Tongue (tissue), 1 donor: ENCODE measurements at regions not wholly inside any gene's neighbourhood (a gene's known extent, or its start where the extent isn't known, plus 50 kb on each side); places are given as distances from the start of the nearest gene placed in this dataset.

ENCODE experiments used
- DNase-seq: peaks from one replicate; pipeline ENCODE4 v3.0.0-alpha.2; 2015

DNA sequence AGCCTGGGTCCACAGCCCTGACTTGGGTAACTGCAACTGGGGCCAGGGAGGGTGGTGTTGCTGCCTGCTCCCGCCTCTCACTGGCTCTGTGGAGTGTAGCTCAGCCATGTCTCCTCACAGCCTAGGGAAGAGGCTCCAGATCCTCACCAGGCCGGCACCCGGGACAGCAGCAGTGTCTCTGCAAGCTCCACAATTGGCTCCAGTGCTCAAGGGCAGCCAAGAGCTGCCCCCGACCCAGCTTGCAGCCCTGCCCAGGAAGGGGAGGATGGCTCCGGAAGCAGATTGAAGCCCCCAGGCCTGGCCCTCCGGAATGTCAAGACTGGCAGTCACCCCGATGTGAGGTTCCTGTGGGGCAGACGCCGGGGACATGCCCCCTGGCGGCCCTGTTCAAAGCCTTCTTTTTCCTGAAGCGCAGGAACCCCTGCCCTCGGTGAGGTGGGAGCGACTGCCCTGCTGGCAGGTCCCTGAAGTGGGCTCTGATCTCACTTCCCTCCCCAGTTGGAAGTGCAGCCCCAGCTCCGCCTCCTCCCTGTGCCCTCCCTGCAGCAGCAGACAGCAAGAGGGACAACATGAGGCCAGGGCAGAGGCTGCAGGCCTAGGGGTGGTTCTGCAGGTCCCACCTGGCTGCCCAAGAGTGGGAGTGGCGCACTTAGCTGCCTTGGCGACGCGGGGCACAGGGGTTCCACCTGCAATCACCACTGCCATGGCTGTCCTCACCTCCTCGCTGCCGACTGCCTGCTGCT lies 816.2 kb upstream of the LUZP2 start:
- DNase-seq, result no peak

DNA sequence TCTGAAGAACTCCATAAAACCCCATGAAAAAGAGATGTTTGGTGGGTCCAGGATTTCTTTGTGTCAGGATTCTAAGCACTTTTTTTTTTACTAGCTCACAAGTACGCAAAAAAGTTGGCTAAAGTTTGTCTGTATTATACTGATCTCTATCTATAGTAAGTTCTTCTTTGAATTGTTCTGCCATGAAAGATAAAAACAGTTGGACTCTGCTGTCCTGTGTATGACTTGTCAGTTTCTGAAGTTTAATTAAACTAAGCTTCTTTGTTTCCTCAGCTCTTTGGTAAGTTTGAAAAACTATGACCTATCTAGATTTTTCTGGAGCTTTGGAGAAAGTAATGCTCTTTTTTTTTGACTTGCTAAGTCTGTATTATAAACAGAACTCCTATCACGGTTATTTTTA lies 812.2 kb upstream of the LUZP2 start:
- DNase-seq, result no peak

GRCh38 chr11:23687991-23688390 lies 808.9 kb upstream of the LUZP2 start:
- no peak for DNase-seq

- no peak for DNase-seq
These were observed 808.4 kb upstream of the LUZP2 start for GRCh38 chr11:23688411-23688810.

DNA sequence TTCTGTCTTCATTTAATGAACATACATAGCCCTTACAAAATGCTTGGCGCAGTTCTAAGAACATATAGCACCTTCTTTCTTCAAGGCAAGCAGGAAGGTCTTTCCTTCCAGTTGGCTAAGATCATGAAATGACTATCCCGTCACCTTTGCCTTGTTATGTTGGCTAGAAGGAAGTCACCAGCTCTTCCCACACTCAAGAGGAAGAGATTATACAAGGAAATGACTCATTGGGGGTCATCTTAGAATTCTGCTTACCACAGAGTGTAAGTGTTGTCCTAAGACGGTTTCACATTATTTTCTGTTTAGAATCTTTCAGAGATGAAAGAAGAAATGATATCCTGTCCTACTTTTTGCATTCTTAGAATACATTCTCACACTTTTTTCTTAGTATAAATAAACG lies 808.0 kb upstream of the LUZP2 start:
- no peak for DNase-seq

DNA sequence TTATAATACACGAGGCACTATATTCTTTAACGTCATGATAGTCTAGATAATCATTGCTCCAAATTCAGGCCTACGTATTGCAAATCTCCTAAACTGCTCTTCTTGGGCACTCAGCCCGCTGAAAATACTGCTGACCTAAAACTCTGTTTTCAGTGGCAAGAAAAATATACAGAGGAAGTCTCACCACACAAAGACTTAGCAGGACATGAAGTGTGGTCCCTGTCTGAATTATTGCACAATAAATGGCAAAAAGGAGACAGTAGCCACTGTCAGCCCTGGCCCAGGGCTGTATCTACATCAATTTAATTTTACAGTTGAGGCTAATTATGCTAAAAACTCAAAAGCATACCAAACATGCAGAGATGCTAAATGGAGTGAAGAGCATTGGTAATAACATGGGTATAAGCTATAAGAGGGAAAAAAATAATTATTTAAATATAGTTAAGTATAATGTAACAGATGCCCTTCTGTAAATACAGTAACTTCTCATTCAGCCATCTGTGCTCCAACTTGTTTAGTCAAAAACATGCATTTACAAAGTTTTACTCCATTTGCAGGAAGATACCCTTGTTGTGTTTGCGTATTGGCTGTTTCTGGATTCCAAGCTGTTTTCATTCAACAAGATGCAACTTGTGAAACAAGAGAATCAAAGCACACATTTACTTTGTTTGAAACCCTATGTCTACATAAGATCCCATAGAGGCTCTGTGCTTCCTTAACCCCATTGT lies 800.0 kb upstream of the LUZP2 start:
- DNase-seq, result no peak

DNA sequence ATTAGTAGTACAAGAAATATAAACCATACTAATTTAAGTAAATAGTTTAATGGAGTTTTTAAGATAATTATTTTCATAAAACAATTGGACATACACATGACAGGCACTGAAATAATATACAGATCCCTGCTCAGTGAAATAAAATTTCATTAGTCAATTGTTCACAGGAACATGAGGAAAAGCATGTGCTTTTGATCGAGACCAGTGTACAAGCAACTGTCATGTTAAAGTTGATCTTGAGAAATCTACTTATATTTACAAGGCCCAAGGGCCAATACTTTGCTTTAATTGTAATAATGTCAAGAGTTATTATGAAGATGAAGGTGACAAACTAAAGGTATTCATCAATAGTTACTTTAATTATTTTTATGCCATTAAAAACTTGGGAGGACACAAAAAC lies 792.7 kb upstream of the LUZP2 start:
- DNase-seq, result no peak

- DNase-seq, result no peak
These were observed 784.9 kb upstream of the LUZP2 start for GRCh38 chr11:23711981-23712380.

DNA sequence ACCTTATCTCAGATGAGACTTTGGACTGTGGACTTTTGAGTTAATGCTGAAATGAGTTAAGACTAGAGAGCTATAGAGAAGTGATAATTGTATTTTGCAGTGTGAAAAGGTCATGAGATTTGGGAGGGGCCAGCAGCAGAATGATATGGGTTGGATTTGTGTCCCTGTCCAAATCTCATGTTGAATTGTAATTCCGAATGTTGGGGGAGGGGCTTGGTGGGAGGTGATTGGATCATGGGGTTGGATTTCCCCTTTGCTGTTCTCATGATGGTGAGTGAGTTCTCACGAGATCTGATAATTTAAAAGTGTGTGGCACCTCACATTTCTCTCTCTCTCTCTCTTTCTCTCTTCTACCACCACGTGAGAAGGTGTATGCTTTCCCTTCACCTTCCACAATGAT lies 777.8 kb upstream of the LUZP2 start:
- no peak for DNase-seq

DNA sequence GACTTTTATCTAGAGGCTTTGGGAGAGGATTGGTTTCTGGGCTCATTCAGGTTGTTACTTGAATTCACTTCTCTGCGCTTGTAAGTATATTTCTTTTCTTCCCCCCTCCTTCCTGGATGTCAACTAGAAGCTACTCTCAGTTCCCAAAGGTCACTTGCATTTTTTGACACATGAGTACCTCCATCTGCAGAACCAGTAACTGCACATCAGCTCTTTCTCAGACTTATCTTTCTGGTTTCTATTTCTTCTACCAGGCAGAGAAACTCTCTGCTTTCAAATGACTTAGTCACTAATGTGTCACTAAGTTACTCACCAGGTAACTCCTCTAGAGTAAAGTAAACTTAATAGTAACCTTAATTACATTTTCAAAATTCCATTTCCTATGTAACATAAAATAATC lies 773.0 kb upstream of the LUZP2 start:
- DNase-seq, result no peak

- no peak for DNase-seq
These were observed 771.1 kb upstream of the LUZP2 start for GRCh38 chr11:23725752-23726151.

- DNase-seq, result no peak
These were observed 769.5 kb upstream of the LUZP2 start for GRCh38 chr11:23727387-23727786.

DNA sequence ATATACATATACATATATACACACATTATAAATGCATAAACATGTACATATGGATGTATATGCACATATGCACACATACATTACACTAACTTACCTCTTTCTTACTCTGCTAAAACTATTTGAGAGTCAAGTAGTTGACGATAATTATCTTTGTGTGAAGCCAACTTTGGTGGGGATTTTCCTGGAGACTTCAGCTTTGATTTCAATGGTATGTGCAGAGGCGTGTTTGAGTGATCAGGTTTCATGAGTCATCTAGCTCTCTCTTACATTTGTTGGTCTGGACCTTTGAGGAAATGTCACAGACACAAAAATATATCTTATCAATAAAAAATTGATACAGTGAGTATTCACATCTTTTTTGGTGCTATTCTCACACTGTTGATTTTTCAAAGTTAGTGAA lies 769.1 kb upstream of the LUZP2 start:
- peak; percentile 9 for DNase-seq

DNA sequence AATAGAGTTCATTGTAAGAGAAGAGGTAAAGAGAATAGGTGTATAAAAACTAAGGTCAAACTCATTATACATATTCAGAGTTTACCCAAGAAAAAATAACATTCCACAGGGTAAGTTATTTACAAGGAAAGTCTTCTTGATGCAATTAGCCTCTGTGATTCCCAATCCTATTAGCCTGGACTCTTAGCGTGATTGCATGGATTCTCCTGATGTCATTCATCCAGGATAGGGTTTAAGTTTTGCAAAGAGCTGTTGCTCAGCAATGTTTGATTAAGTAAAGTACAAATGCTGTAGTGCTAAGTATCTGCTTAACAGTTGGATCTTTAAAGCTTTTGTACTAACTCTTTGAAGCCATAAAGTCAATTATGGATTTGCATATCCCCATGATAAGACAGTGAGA lies 767.8 kb upstream of the LUZP2 start:
- no peak for DNase-seq

- no peak for DNase-seq
These were observed 766.4 kb upstream of the LUZP2 start for GRCh38 chr11:23730307-23730998.

GRCh38 chr11:23732026-23732425 lies 764.8 kb upstream of the LUZP2 start:
- DNase-seq, result no peak

GRCh38 chr11:23746896-23747295 lies 750.0 kb upstream of the LUZP2 start:
- no peak for DNase-seq

DNA sequence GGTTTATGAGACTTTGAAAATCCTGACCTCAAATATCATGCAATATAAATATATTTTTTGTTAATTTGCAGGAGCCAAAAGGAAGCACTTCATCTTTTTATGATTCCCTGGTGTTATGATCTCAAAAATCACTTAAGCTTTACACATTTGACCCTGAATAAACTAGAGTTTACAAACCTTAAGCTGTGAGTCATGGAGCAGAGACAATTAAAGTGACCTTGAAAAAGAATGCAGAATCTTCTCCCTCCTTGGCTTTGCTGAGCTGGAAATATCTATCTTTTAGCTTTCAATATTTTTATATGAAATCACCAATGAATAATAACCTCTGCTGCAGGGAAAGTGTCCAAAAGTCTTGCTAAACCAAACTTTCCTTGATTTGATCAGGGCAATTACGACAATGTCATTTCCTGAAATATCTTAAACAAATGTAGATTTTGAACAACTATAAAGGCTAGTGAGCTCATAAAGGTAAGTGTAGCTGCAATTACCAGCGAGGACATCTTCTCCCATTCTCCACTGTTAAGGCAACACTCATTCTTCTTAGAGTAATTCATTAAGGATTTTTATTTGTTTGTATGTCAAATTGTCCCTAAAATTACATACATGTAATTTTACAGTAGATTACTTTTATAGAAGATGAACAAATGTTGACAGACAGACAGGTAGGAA lies 747.0 kb upstream of the LUZP2 start:
- DNase-seq, result no peak

GRCh38 chr11:23751280-23751679 lies 745.6 kb upstream of the LUZP2 start:
- no peak for DNase-seq

GRCh38 chr11:23755076-23755475 lies 741.8 kb upstream of the LUZP2 start:
- no peak for DNase-seq

GRCh38 chr11:23755769-23756168 lies 741.1 kb upstream of the LUZP2 start:
- DNase-seq, result no peak

DNA sequence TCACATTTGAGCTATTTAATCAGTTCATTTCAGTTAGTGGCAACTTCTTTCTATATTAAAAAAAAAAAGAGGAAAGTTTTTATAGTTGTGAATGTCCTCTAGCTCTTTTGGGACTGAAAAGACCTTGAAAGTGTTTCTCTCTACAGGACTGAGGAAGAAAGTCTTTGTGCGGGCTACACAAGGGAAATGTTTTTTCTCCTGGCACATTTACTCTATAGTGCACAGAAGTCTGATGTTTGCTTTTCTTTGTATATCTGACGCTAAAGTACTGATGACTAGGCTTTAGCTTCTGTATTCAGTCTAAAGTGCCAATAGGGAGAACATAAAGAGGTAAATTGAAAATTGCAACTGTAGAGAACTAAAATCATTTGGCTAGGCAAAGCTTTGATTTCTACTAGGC lies 737.4 kb upstream of the LUZP2 start:
- DNase-seq, result no peak

- no peak for DNase-seq
These were observed 732.6 kb upstream of the LUZP2 start for GRCh38 chr11:23764286-23764685.
